ENCODE measurements at regions not wholly inside any gene's neighbourhood (a gene's known extent, or its start where the extent isn't known, plus 50 kb on each side); places are given as distances from the start of the nearest gene placed in this dataset.
"Not testable (repeated sequence)": the region's sequence is repeated elsewhere in the genome, so short reads cannot be mapped to it uniquely, and the experiment has no call there.

DNA sequence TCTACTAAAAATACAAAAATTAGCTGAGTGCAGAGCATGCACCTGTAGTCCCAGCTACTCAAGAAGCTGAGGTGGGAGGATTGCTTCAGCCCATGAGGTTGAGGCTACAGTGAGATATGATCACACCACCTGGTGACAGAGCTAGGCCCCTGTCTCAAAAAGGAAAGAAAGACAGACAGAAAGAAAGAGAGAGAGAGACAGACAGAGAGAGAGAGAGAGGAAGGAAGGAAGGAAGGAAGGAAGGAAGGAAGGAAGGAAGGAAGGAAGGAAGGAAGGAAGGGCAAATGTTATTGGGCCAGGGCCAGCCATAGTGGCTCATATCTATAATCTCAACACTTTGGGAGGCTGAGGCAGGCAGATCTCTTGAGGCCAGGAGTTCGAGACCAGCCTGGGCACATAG is 134.3 kb upstream of the JARID2 start:
- TF ChIP-seq ETV6 (conservative IDR thresholded peaks at IDR 0.05 in 1 of 2, IDR thresholded peaks at IDR 0.05 in 1 of 2; ENCODE audit: borderline replicate concordance in 1 of 2, low read depth in 1 of 2) = peak in 1 of 2 experiments; percentile 76; a peak in 2 of 4 replicates
- H2AFZ ChIP-seq (ENCODE audit: control insufficient read depth, low read depth, low read length); intact Hi-C loops (cut with micrococcal nuclease; ENCODE audit: unreplicated experiment); H3K79me2 ChIP-seq (ENCODE audit: control insufficient read depth, insufficient read depth, low read length); H3K36me3 ChIP-seq (ENCODE audit: control insufficient read depth in 2 of 2, insufficient read depth in 2 of 2, low read length in 1 of 2); H3K9ac ChIP-seq (ENCODE audit: control insufficient read depth, insufficient read depth, low read length); CTCF ChIA-PET; H3K4me2 ChIP-seq (ENCODE audit: control insufficient read depth, insufficient read depth); H3K9me3 ChIP-seq (replicated peaks; ENCODE audit: control insufficient read depth, insufficient read depth, low read length); in situ Hi-C loops (cut with MboI); BruUV-seq (replicated peaks); FAIRE-seq; ATAC-seq; RAD21 ChIA-PET (ENCODE audit: unreplicated experiment); H3K4me3 ChIP-seq; DNase-seq (ENCODE audit: low read depth, low spot score); SMC1A ChIA-PET (ENCODE audit: uncharacterized antibody, unreplicated experiment); H3K4me1 ChIP-seq (ENCODE audit: control insufficient read depth, insufficient read depth, low read length); H3K27ac ChIP-seq (ENCODE audit: control insufficient read depth, insufficient read depth); H4K20me1 ChIP-seq (ENCODE audit: control insufficient read depth, insufficient read depth); H3K27me3 ChIP-seq (replicated peaks in 1 of 2; ENCODE audit: control insufficient read depth in 2 of 2, insufficient read depth in 2 of 2, low read length in 1 of 2); POLR2A ChIA-PET: not testable (repeated sequence)
- WGBS (ENCODE audit: insufficient coverage, insufficient replicate concordance, low lambda C conversion rate, missing lambda C conversion rate) = no CpG with 5 or more reads among the region's 1 CpG

- CTCF ChIA-PET = interaction anchor here (1.6 kb wide), 1 partner anchor 11 kb away, joined by 4 read pairs; no protein-coding TSS in a partner anchor
- ATAC-seq (no peak), DNase-seq (ENCODE audit: low read depth, low spot score) (no peak), FAIRE-seq (no peak)
- POLR2A ChIA-PET = no interaction called here
- Histone ChIP-seq H3K27me3 (replicated peaks in 1 of 2; ENCODE audit: control insufficient read depth in 2 of 2, insufficient read depth in 2 of 2, low read length in 1 of 2) (no peaks in the 10 kb centered on the region), H3K79me2 (ENCODE audit: control insufficient read depth, insufficient read depth, low read length) (no peaks in the 10 kb centered on the region), H3K4me2 (ENCODE audit: control insufficient read depth, insufficient read depth) (no peak overlapping the region), H3K9ac (ENCODE audit: control insufficient read depth, insufficient read depth, low read length) (no peak overlapping the region), H3K27ac (ENCODE audit: control insufficient read depth, insufficient read depth) (no peak overlapping the region), H3K9me3 (replicated peaks; ENCODE audit: control insufficient read depth, insufficient read depth, low read length) (no peaks in the 10 kb centered on the region), H3K4me3 (no peak overlapping the region), H3K36me3 (ENCODE audit: control insufficient read depth in 2 of 2, insufficient read depth in 2 of 2, low read length in 1 of 2) (no peaks in the 10 kb centered on the region), H4K20me1 (ENCODE audit: control insufficient read depth, insufficient read depth) (no peaks in the 10 kb centered on the region), H3K4me1 (ENCODE audit: control insufficient read depth, insufficient read depth, low read length) (no peaks in the 10 kb centered on the region), H2AFZ (ENCODE audit: control insufficient read depth, low read depth, low read length) (no peak overlapping the region)
- BruUV-seq (replicated peaks) = no TSS peak
- in situ Hi-C loops (cut with MboI) (no loop called here), intact Hi-C loops (cut with micrococcal nuclease; ENCODE audit: unreplicated experiment) (no loop called here)
- TF ChIP-seq PAX8 (IDR thresholded peaks at IDR 0.05) = no peak
- TF ChIP-seq BCL3 (IDR thresholded peaks at IDR 0.05; ENCODE audit: borderline replicate concordance, insufficient read depth, low read depth, low read length, poor library complexity, severe bottlenecking) = no peak
- TF ChIP-seq IKZF1 (conservative IDR thresholded peaks at IDR 0.05) = no peak
- TF ChIP-seq, protein P1, sequence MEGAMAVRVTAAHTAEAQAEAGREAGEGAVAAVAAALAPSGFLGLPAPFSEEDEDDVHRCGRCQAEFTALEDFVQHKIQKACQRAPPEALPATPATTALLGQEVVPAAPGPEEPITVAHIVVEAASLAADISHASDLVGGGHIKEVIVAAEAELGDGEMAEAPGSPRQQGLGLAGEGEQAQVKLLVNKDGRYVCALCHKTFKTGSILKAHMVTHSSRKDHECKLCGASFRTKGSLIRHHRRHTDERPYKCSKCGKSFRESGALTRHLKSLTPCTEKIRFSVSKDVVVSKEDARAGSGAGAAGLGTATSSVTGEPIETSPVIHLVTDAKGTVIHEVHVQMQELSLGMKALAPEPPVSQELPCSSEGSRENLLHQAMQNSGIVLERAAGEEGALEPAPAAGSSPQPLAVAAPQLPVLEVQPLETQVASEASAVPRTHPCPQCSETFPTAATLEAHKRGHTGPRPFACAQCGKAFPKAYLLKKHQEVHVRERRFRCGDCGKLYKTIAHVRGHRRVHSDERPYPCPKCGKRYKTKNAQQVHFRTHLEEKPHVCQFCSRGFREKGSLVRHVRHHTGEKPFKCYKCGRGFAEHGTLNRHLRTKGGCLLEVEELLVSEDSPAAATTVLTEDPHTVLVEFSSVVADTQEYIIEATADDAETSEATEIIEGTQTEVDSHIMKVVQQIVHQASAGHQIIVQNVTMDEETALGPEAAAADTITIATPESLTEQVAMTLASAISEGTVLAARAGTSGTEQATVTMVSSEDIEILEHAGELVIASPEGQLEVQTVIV (IDR thresholded peaks at IDR 0.05; ENCODE audit: borderline replicate concordance, partially characterized antibody) = no peak
- TF ChIP-seq ZBTB4 (CRISPR knock-in tag; IDR thresholded peaks at IDR 0.05) = no peak
- TF ChIP-seq LARP7 (IDR thresholded peaks at IDR 0.05) = no peak
- TF ChIP-seq DPF2 (IDR thresholded peaks at IDR 0.05) = no peak
- no peak for TF ChIP-seq NR2C2 (IDR thresholded peaks at IDR 0.05; ENCODE audit: borderline replicate concordance, control insufficient read depth, insufficient read length, low read depth)
- RAD21 ChIA-PET (ENCODE audit: unreplicated experiment) = interaction anchor here (0.6 kb wide), 1 partner anchor 260 kb away, joined by 3 read pairs; no protein-coding TSS in a partner anchor
- 0% methylated on average over 1 of the region's 1 CpG for WGBS (ENCODE audit: insufficient coverage, insufficient replicate concordance, low lambda C conversion rate, missing lambda C conversion rate)
- SMC1A ChIA-PET (ENCODE audit: uncharacterized antibody, unreplicated experiment) = no interaction called here
These were observed 132.3 kb upstream of the JARID2 start for GRCh38 chr6:15113587-15113986.

Data from GM12878 (cell line).